NB4 (cell line): ENCODE measurements at regions not wholly inside any gene's neighbourhood (a gene's known extent, or its start where the extent isn't known, plus 50 kb on each side); places are given as distances from the start of the nearest gene placed in this dataset.

ENCODE experiments used
- DNase-seq: peaks from one replicate; pipeline ENCODE4 v3.0.0; 2010; ENCODE audit warnings: low read depth
- H3K4me3 ChIP-seq: one replicate; pipeline ENCODE4 v1.5.1; 2011; ENCODE audit warnings: mild to moderate bottlenecking, low read depth, low read length, moderate library complexity
- CTCF ChIP-seq: IDR thresholded peaks from one replicate; pipeline ENCODE4 v1.5.1; 2012; ENCODE audit warnings: low read depth, low read length
- MAX ChIP-seq: IDR thresholded peaks from 2 replicates; pipeline ENCODE4 v1.6.1; 2011; ENCODE audit warnings: low read depth, low read length
- MYC ChIP-seq: IDR thresholded peaks from 2 replicates; pipeline ENCODE4 v1.6.1; 2011; ENCODE audit warnings: low read depth, low read length
- POLR2A ChIP-seq: IDR thresholded peaks from 2 replicates; pipeline ENCODE4 v1.6.1; 2011; ENCODE audit warnings: mild to moderate bottlenecking; ENCODE audit not compliant: insufficient read length; ENCODE audit errors: extremely low read depth

GRCh38 chr7:130865408-130866236 is 131.6 kb upstream of the KLF14 start:
- TF ChIP-seq MYC (no peak), CTCF (no peak), POLR2A (no peak)
- DNase-seq, result peak; percentile 70
- H3K4me3 ChIP-seq, result no peak overlapping the region

GRCh38 chr7:130867039-130867438 is 133.0 kb upstream of the KLF14 start:
- TF ChIP-seq MYC (no peak), POLR2A (no peak), MAX (no peak), CTCF (no peak)
- H3K4me3 ChIP-seq, result no peak overlapping the region
- DNase-seq, result no peak

GRCh38 chr7:130867581-130868136 is 133.7 kb upstream of the KLF14 start:
- TF ChIP-seq CTCF (no peak), POLR2A (no peak), MAX (no peak), MYC (no peak)
- H3K4me3 ChIP-seq, result no peak overlapping the region
- no peak for DNase-seq

- DNase-seq, result no peak
- no peak overlapping the region for H3K4me3 ChIP-seq
- no peak for TF ChIP-seq MYC
- TF ChIP-seq POLR2A, result no peak
- no peak for TF ChIP-seq CTCF
- TF ChIP-seq MAX, result no peak
Measured at GRCh38 chr7:130868139-130868538, 134.1 kb upstream of the KLF14 start.

GRCh38 chr7:130869918-130870317 is 135.9 kb upstream of the KLF14 start:
- DNase-seq, result no peak
- H3K4me3 ChIP-seq, result no peak overlapping the region
- TF ChIP-seq POLR2A (no peak), MYC (no peak), MAX (no peak), CTCF (no peak)
